H9 (cell line): ENCODE measurements at regions not wholly inside any gene's neighbourhood (a gene's known extent, or its start where the extent isn't known, plus 50 kb on each side); places are given as distances from the start of the nearest gene placed in this dataset.

Experiments
- DNase-seq: peaks from one replicate; pipeline ENCODE4 v3.0.0-alpha.2; 2017
- H2AFZ ChIP-seq: one replicate; pipeline ENCODE4 v1.6.1; 2013; ENCODE audit warnings: mild to moderate bottlenecking, low read length, control low read depth, moderate library complexity
- H2AK5ac ChIP-seq: 2 replicates; pipeline ENCODE4 v1.6.1; 2013; ENCODE audit warnings: low read length, control low read depth, mixed read lengths; ENCODE audit not compliant: insufficient read length
- H2BK120ac ChIP-seq: one replicate; pipeline ENCODE4 v1.6.1; 2013; ENCODE audit warnings: low read depth, mild to moderate bottlenecking, low read length, control low read depth, inconsistent platforms; ENCODE audit not compliant: poor library complexity, severe bottlenecking
- H2BK12ac ChIP-seq: 2 replicates; pipeline ENCODE4 v1.6.1; 2013; ENCODE audit warnings: low read length, control low read depth, mixed read lengths, low read depth; ENCODE audit not compliant: insufficient read length
- H2BK15ac ChIP-seq: 2 replicates; pipeline ENCODE4 v1.6.1; 2013; ENCODE audit warnings: low read depth, low read length, control low read depth
- H2BK20ac ChIP-seq: one replicate; pipeline ENCODE4 v1.6.1; 2013; ENCODE audit warnings: low read depth, mild to moderate bottlenecking, low read length, control low read depth, inconsistent platforms; ENCODE audit not compliant: poor library complexity, severe bottlenecking
- H2BK5ac ChIP-seq: 2 replicates; pipeline ENCODE4 v1.6.1; 2013; ENCODE audit warnings: low read length, control low read depth, mixed read lengths; ENCODE audit not compliant: insufficient read length
- H3K14ac ChIP-seq: 2 replicates; pipeline ENCODE4 v1.6.1; 2013; ENCODE audit warnings: low read length, control low read depth; ENCODE audit not compliant: insufficient read depth
- H3K18ac ChIP-seq: 2 replicates; pipeline ENCODE4 v1.6.1; 2013; ENCODE audit warnings: low read depth, mild to moderate bottlenecking, mixed read lengths, low read length, control low read depth; ENCODE audit not compliant: insufficient read length
- H3K23ac ChIP-seq: 2 replicates; pipeline ENCODE4 v1.6.1; 2013; ENCODE audit warnings: low read length, control low read depth, mixed read lengths, low read depth; ENCODE audit not compliant: insufficient read length
- H3K23me2 ChIP-seq: 2 replicates; pipeline ENCODE4 v1.6.1; 2013; ENCODE audit warnings: low read depth, mild to moderate bottlenecking, mixed read lengths, low read length, control low read depth; ENCODE audit not compliant: insufficient read length, poor library complexity, severe bottlenecking
- H3K27ac ChIP-seq: 2 replicates; pipeline ENCODE4 v1.5.1; 2013; ENCODE audit warnings: low read length, control low read depth, mixed read lengths, low read depth; ENCODE audit not compliant: insufficient read length
- H3K27me3 ChIP-seq: 2 replicates; pipeline ENCODE4 v1.6.1; 2013; ENCODE audit warnings: low read length, control low read depth, inconsistent platforms; ENCODE audit not compliant: insufficient read depth
- H3K4ac ChIP-seq: 2 replicates; pipeline ENCODE4 v1.6.1; 2013; ENCODE audit warnings: low read depth, mild to moderate bottlenecking, control low read depth, inconsistent platforms, low read length, moderate library complexity
- H3K4me1 ChIP-seq: 2 replicates; pipeline ENCODE4 v1.6.1; 2013; ENCODE audit warnings: low read length, control low read depth, inconsistent platforms; ENCODE audit not compliant: insufficient read depth
- H3K4me2 ChIP-seq: 2 replicates; pipeline ENCODE4 v1.6.1; 2013; ENCODE audit warnings: low read length, control low read depth, mixed read lengths; ENCODE audit not compliant: insufficient read length, insufficient read depth
- H3K56ac ChIP-seq: 2 replicates; pipeline ENCODE4 v1.6.1; 2013; ENCODE audit warnings: low read depth, mild to moderate bottlenecking, mixed read lengths, low read length, control low read depth; ENCODE audit not compliant: insufficient read length
- H3K79me1 ChIP-seq: 2 replicates; pipeline ENCODE4 v1.6.1; 2013; ENCODE audit warnings: low read depth, mild to moderate bottlenecking, moderate library complexity, low read length, control low read depth, inconsistent platforms; ENCODE audit not compliant: insufficient read depth, poor library complexity, severe bottlenecking
- H3K79me2 ChIP-seq: 2 replicates; pipeline ENCODE4 v1.6.1; 2013; ENCODE audit warnings: low read length, control low read depth, inconsistent platforms; ENCODE audit not compliant: insufficient read depth
- H3K9ac ChIP-seq: 2 replicates; pipeline ENCODE4 v1.6.1; 2013; ENCODE audit warnings: low read length, control low read depth, mixed read lengths; ENCODE audit not compliant: insufficient read length; ENCODE audit errors: extremely low read depth
- H3K9me3 ChIP-seq: one replicate; pipeline ENCODE4 v1.6.1; 2013; ENCODE audit warnings: low read depth, low read length, inconsistent platforms; ENCODE audit not compliant: control insufficient read depth
- H3T11ph ChIP-seq: one replicate; pipeline ENCODE4 v1.6.1; 2013; ENCODE audit warnings: mild to moderate bottlenecking, low read length, control low read depth, inconsistent platforms
- H4K20me1 ChIP-seq: one replicate; pipeline ENCODE4 v1.6.1; 2013; ENCODE audit not compliant: control insufficient read depth, insufficient read length, insufficient read depth
- H4K5ac ChIP-seq: 2 replicates; pipeline ENCODE4 v1.6.1; 2013; ENCODE audit warnings: low read depth, mild to moderate bottlenecking, mixed read lengths, low read length, control low read depth; ENCODE audit not compliant: insufficient read length
- H4K8ac ChIP-seq: replicated peaks from 2 replicates; pipeline ENCODE4 v1.6.1; 2013; ENCODE audit warnings: low read length, control low read depth, mixed read lengths, low read depth; ENCODE audit not compliant: insufficient read length
- H4K91ac ChIP-seq: 2 replicates; pipeline ENCODE4 v1.6.1; 2013; ENCODE audit warnings: low read depth, mild to moderate bottlenecking, moderate library complexity, mixed read lengths, low read length, control low read depth; ENCODE audit not compliant: insufficient read length
- H3K27ac Mint-ChIP-seq, 3 experiments: 2 replicates in 2 of 3; 3 replicates in 1 of 3; pipeline ENCODE4 v1.8.0; 2020 to 2021; ENCODE audit warnings: mixed read lengths in 3 of 3, mild to moderate bottlenecking in 1 of 3, moderate library complexity in 1 of 3
- H3K27me3 Mint-ChIP-seq: 2 replicates; pipeline ENCODE4 v1.8.0; 2021; ENCODE audit warnings: low read depth, mild to moderate bottlenecking, moderate library complexity, mixed read lengths
- H3K36me3 Mint-ChIP-seq, 3 experiments: 2 replicates in 2 of 3; 3 replicates in 1 of 3; pipeline ENCODE4 v1.8.0; 2020 to 2021; ENCODE audit warnings: low read depth in 3 of 3, mixed read lengths in 3 of 3; ENCODE audit not compliant: insufficient read depth in 1 of 3
- H3K4me1 Mint-ChIP-seq, 2 experiments: 2 replicates each; pipeline ENCODE4 v1.8.0; 2020; ENCODE audit warnings: mixed read lengths in 2 of 2
- H3K4me3 Mint-ChIP-seq, 2 experiments: 2 replicates in 1 of 2; 3 replicates in 1 of 2; pipeline ENCODE4 v1.8.0; 2020 to 2021; ENCODE audit warnings: mild to moderate bottlenecking in 2 of 2, mixed read lengths in 2 of 2, moderate library complexity in 1 of 2
- H3K9me3 Mint-ChIP-seq, 2 experiments: 2 replicates in 1 of 2; 3 replicates in 1 of 2; pipeline ENCODE4 v1.8.0; 2020; ENCODE audit warnings: mild to moderate bottlenecking in 2 of 2, mixed read lengths in 2 of 2, moderate library complexity in 1 of 2
- CTCF ChIP-seq: fragments of 200-600 bp; sonication (generic); conservative IDR thresholded peaks from 3 replicates; pipeline ENCODE4 v1.8.0; 2021; ENCODE audit warnings: antibody characterized with exemption, mild to moderate bottlenecking
- WGBS: extraction: QIAGEN DNeasy Blood & Tissue Kit; methylation state at CpG from one replicate; pipeline ENCODE4 v1.1.7; 2013; ENCODE audit warnings: missing lambda C conversion rate, low lambda C conversion rate, mixed read lengths; ENCODE audit not compliant: insufficient read length; ENCODE audit errors: extremely low coverage; 5-methylcytosine and 5-hydroxymethylcytosine counted together

- no peak overlapping the region for H3K23ac ChIP-seq
- H3K14ac ChIP-seq = no peak overlapping the region
- H3K4me1 ChIP-seq = no peaks in the 10 kb centered on the region
- no peak for DNase-seq
- no peaks in the 10 kb centered on the region for H3K79me2 ChIP-seq
- no peak overlapping the region for H3K27ac ChIP-seq
- H3K27me3 Mint-ChIP-seq = no peaks in the 10 kb centered on the region; the same call in 1 of the 2 replicates
- H3K27ac Mint-ChIP-seq = no peak overlapping the region
- H3K9ac ChIP-seq = no peak overlapping the region
- no peaks in the 10 kb centered on the region for H3K23me2 ChIP-seq
- H3K79me1 ChIP-seq = no peaks in the 10 kb centered on the region
- TF ChIP-seq CTCF = no peak
- H2BK12ac ChIP-seq = no peak overlapping the region
- H2AK5ac ChIP-seq = no peak overlapping the region
- H3K9me3 ChIP-seq = no peaks in the 10 kb centered on the region
- H4K91ac ChIP-seq = no peak overlapping the region
- no peak overlapping the region for H2BK5ac ChIP-seq
- peaks cover 0 to 2% of the 10 kb centered on the region in 2 experiments; a peak in 1 of 5 replicates for H3K9me3 Mint-ChIP-seq
- H4K20me1 ChIP-seq = no peaks in the 10 kb centered on the region
- no peak overlapping the region for H2BK120ac ChIP-seq
- H3K4me1 Mint-ChIP-seq = no peaks in the 10 kb centered on the region
- H3T11ph ChIP-seq = no peak overlapping the region
- no peak overlapping the region for H3K56ac ChIP-seq
- H2AFZ ChIP-seq = no peak overlapping the region
- no peak overlapping the region for H3K4ac ChIP-seq
- H2BK20ac ChIP-seq = no peak overlapping the region
- H2BK15ac ChIP-seq = no peak overlapping the region
- H3K4me3 Mint-ChIP-seq = no peak overlapping the region
- WGBS = no CpG with 5 or more reads among the region's 11 CpGs
- no peaks in the 10 kb centered on the region for H3K36me3 Mint-ChIP-seq
- H3K27me3 ChIP-seq = no peaks in the 10 kb centered on the region
- H3K18ac ChIP-seq = no peak overlapping the region
- H4K5ac ChIP-seq = no peak overlapping the region
- H4K8ac ChIP-seq = no peak overlapping the region
- H3K4me2 ChIP-seq = no peak overlapping the region
Measured at GRCh38 chr7:117982071-117983055, 109.1 kb upstream of the CTTNBP2 start.
